ENCODE measurements at regions not wholly inside any gene's neighbourhood (a gene's known extent, or its start where the extent isn't known, plus 50 kb on each side); places are given as distances from the start of the nearest gene placed in this dataset.
A peak's percentile ranks its signal among the peaks of the same experiment; 100 is the strongest.

DNA sequence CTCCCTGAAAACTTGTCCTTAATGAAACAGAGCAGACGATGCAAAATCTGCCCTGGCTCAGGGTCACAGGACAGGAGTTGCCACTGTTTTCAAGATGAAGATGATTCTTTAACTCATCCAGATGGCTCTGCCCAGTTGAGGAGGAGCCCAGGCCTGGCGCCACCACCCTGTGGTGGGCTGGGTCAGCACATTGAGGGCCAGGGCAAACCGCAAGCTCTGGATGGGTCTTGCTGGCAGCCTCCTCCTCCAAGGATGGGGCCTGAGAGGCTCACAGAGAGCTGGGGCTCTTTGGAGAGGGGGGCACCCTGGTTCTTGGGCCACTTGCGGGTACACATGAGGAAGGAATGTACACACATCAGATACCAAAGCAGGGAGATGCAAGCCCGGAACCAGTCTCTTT lies 158.2 kb downstream of the NUAK1 start:
- DNase-seq (ENCODE audit: low read depth): no peak
- no peak overlapping the region for H3K4me3 ChIP-seq (ENCODE audit: low read length)
- TF ChIP-seq CTCF (conservative IDR thresholded peaks at IDR 0.05; ENCODE audit: low read length): no peak

GRCh38 chr12:105982022-105982421 lies 156.7 kb downstream of the NUAK1 start:
- TF ChIP-seq CTCF (conservative IDR thresholded peaks at IDR 0.05; ENCODE audit: low read length): no peak
- H3K4me3 ChIP-seq (ENCODE audit: low read length): no peak overlapping the region
- DNase-seq (ENCODE audit: low read depth): no peak

DNA sequence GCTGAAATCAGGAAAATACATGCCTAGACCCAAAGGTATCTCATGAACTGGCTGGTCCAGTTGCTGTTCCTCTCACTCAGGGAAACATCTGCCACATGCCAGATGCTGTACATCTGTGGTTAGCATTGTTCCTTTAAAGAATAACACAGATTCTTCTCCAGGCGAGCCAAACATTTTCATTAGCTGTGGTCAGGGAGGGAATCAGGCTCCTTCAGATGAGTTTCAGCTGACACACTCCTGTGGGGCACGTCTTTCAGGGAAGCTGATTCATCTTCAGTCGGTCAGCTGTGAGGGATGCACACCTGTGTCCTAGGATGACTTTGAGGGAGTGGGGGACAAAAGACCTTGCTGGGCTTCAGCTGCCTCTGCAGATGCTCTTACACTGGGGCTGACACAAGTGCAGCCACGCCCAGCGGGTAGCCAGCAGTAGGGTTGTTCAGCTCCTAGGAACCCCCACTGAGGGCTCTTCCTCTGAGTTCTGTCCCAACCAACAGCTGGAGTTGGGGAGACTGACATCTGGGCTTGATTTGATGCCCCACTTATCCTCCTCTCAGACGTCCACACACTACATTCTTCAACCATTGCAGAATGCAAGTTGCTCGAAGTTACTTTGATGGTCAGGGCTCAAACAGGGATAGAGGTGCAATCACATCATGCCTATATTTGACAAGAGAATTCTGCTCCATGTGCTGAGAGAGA lies 155.0 kb downstream of the NUAK1 start:
- DNase-seq (ENCODE audit: low read depth): peak; percentile 94
- no peak overlapping the region for H3K4me3 ChIP-seq (ENCODE audit: low read length)
- TF ChIP-seq CTCF (conservative IDR thresholded peaks at IDR 0.05; ENCODE audit: low read length): no peak

- no peak overlapping the region for H3K4me3 ChIP-seq (ENCODE audit: low read length)
- TF ChIP-seq CTCF (conservative IDR thresholded peaks at IDR 0.05; ENCODE audit: low read length): no peak
- DNase-seq (ENCODE audit: low read depth): no peak
Observed at GRCh38 chr12:105985383-105985782, 153.4 kb downstream of the NUAK1 start.

GRCh38 chr12:105986779-105987684 lies 151.7 kb downstream of the NUAK1 start:
- H3K4me3 ChIP-seq (ENCODE audit: low read length): no peak overlapping the region
- DNase-seq (ENCODE audit: low read depth): peak; percentile 96
- no peak for TF ChIP-seq CTCF (conservative IDR thresholded peaks at IDR 0.05; ENCODE audit: low read length)

- DNase-seq (ENCODE audit: low read depth): no peak
- no peak for TF ChIP-seq CTCF (conservative IDR thresholded peaks at IDR 0.05; ENCODE audit: low read length)
- no peak overlapping the region for H3K4me3 ChIP-seq (ENCODE audit: low read length)
Observed at GRCh38 chr12:105987685-105988035, 151.1 kb downstream of the NUAK1 start.

Data from AG10803 (cell line).